ENCODE measurements at regions not wholly inside any gene's neighbourhood (a gene's known extent, or its start where the extent isn't known, plus 50 kb on each side); places are given as distances from the start of the nearest gene placed in this dataset.
"Not testable (repeated sequence)": the region's sequence is repeated elsewhere in the genome, so short reads cannot be mapped to it uniquely, and the experiment has no call there.

DNA sequence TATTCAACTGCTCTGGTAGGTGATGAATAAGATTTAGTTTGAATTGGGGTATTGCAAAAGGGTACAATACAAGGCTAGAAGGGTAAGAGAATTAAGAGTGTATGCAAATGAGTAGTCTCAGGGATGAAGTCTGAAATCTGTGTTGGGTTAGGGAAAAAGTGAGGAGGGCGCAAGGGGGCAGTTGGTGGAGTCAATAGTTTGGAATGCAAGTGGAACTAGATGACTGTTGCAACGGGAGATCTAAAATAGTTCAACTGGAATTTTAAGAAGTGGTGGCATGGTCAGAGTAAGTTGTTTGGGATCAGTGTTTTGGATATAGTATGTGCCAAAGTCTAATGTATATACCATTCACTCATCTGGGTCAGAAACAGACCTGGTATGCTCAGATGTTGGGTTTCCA is 329.6 kb downstream of the GJA1 start:
- DNase-seq (ENCODE audit: low spot score), result no peak

DNA sequence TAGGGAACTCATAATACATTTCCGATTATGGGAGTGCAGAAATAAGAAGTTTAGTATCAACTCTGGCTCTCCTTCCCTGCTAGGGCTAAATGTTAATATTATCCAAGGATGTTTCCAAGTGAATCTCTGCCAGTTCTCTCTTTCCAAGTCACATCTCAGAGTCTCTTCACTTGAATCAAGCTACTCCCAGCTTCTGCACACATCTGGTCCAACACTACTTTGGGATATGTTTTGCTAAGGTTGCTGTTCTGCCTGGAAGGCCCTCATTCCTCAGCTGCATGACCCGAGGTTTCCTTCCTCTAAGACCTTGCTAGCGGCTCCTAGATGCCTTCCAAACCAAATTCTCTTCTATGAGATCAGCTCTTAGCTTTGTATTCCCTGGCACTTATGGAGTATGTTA is 331.8 kb downstream of the GJA1 start:
- no peak for DNase-seq (ENCODE audit: low spot score)

- DNase-seq (ENCODE audit: low spot score), result no peak
These were observed 335.5 kb downstream of the GJA1 start for GRCh38 chr6:121770943-121771342.

DNA sequence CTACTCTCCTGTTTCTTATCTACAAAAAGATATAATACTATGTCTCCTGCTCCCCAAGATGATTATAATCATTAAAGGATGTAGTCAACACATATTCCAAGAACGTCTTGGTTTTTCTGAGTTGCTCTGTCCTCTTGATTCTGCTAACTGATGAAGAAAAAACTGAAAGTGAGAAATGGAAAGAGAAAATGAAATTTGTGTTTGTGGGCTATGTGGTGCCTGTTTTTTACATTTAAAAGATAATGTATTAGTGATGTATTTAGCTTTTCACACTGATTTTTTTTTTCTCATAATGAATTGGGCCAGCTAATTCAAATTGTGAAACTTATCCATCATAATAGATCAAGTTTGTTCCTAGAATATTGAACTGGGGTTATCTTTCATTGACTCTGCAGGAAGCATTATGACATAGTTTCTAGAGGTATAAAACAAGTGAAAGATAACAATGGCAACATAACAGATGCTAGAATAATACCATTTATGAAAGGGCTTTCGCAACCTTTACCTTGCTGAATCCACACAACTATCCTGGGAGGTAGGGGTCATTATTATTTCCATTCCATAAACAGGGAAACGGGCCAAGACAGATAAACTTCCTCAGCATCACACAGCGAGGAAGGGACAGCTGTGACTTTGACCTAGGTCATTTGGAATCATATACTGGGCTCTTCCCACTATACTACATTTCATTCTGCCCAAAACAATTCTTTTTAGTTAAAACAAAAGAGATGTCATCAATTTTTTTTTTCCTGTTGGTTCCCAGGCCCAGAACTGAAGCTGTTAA is 336.7 kb downstream of the GJA1 start:
- no peak for DNase-seq (ENCODE audit: low spot score)

DNA sequence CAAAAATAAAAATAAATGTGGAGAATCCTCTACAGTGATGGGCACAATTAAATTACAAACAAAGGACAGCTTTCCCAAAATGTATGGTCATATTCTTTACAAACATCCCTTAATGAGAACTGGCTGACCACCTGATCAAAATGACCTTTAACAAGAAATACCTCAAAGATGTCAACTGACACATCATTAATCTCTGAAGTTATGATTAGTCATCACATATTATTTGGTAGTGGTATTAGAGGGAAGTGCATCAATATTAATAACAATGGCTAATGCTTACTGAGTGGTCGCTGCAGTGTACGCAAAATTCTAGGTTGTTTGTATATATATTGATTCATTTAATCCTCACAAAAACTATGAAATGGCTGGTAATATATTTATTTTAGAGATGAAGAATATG is 340.6 kb downstream of the GJA1 start:
- no peak for DNase-seq (ENCODE audit: low spot score)

DNA sequence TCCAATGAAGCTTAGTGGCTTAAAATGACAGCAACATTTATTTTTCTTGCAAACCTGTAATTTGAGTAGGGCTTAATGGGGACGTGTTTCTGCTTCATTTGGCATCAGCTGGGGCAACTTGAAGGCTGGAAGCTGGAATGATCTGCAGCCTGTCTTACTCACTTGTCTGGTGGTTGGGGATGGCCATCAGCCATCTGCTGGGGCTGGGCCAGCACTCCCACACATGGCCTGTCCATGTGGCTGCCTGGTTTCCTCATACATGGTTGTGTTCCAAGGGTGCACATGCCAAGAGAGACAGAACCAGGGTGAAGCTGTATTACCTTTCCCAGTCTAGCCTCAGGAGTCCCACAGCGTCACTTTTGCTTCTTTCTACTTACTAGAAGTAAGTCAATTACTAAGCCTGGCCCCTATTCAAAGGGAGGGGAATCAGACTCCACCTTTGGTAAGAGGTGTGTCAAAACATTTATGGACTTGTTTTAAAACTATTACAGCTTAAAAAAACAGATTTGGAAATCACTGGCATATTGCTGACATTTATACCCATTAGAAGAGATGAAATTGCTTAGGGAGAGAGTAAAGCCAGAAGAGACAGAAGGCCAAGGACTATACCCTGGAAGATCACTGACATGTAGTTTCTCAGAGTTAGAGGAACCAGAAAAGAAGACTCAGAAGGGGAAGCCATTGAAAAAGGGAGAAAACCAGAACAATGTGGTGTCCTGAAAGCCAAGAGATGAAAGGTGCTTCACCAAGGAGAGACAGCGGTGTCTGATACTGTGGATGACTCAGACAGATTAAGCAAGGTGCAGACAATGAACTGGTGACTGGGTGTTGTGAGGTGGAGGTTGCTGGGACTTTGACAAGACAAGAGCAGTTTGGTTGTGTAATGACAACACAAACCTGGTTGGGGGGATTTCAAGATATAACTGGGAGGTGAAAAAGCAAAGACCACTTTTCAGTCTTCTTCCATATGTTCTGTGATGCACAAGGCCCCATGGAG is 345.2 kb downstream of the GJA1 start:
- DNase-seq (ENCODE audit: low spot score), result no peak

DNA sequence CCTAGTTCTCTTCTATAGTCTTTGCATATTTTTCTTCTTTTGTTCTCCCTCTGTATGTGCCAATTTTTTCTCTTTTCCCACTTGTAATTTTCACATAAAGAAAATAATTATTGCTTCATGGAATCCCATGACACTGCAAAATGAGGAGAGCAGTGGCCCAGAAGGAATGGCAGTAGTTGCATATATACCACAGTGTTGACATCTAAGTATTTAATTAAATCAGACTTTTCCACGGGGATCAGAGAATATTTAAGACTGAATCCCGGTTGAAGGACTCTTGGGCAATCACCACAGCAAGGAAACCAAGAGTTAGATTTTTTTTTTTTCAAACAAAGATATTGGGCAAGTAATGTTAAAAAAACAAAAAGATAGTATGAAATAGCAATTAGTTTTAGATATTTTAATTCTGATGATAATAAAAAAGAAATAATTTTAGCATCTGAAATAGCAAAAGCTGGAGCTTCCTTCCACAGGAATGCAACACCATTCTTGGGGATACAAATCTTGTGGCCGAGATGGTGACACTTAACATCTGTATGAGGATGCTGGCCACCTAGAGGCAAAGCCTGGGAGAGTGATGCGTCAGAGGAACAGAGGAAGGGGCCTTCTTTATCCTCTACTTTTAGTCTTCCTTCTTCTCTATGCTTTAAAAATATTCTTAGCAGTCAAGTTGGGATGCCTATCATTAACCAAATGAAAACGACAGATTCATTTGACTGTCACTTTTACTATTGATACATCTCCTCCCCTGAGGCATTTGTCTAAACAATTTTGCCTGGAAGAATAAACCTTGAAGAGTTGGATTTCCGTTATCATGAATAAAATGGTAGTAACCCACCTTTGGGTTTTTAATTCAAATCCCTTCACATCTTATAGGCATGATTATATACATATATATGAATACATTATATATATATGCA is 356.2 kb downstream of the GJA1 start:
- no peak for DNase-seq (ENCODE audit: low spot score)

DNA sequence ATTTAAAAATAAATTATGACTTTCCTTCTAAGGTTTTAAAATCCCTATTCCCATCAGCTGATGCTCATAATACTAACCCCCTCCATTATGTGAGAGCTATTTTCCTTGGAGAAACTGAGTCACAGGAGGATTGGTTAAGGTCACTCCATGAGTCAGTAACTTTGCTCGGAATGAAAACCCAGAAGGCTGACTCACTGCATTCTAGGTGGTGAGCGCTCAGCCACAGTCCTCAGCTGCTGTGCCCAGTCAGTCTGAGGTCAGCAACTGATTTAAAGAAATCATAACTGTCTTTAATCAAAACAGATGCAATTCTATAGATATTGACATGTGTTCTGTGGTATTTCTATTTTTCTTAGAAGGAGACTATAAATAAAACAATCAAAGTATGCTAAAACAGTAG is 359.2 kb downstream of the GJA1 start:
- no peak for DNase-seq (ENCODE audit: low spot score)

- not testable (repeated sequence) for DNase-seq (ENCODE audit: low spot score)
These were observed 362.2 kb downstream of the GJA1 start for GRCh38 chr6:121797598-121797997.

GRCh38 chr6:121798126-121798525 is 362.7 kb downstream of the GJA1 start:
- DNase-seq (ENCODE audit: low spot score), result not testable (repeated sequence)

- no peak for DNase-seq (ENCODE audit: low spot score)
These were observed 364.1 kb downstream of the GJA1 start for GRCh38 chr6:121799574-121799973.

DNA sequence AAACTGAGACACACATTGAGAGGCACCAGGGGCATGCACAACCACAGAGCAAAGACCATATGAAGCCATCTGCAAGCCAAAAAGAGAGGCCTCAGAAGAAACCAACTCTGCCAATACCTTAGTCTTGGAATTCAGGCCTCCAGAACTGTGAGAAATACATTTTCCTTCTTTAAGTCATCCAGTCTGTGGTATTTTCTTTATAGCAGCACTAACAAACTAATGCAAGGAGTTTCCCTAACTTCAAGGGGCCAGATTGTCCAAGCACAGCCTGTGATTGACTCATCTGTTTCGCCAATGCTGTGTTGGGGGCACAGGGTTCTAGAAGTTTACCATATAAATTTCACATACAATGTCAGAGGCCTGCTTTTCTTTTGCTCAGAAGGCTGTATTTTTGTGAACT is 364.6 kb downstream of the GJA1 start:
- no peak for DNase-seq (ENCODE audit: low spot score)

GRCh38 chr6:121806116-121806515 is 370.7 kb downstream of the GJA1 start:
- DNase-seq (ENCODE audit: low spot score), result no peak

- no peak for DNase-seq (ENCODE audit: low spot score)
These were observed 373.8 kb downstream of the GJA1 start for GRCh38 chr6:121809211-121809610.

DNA sequence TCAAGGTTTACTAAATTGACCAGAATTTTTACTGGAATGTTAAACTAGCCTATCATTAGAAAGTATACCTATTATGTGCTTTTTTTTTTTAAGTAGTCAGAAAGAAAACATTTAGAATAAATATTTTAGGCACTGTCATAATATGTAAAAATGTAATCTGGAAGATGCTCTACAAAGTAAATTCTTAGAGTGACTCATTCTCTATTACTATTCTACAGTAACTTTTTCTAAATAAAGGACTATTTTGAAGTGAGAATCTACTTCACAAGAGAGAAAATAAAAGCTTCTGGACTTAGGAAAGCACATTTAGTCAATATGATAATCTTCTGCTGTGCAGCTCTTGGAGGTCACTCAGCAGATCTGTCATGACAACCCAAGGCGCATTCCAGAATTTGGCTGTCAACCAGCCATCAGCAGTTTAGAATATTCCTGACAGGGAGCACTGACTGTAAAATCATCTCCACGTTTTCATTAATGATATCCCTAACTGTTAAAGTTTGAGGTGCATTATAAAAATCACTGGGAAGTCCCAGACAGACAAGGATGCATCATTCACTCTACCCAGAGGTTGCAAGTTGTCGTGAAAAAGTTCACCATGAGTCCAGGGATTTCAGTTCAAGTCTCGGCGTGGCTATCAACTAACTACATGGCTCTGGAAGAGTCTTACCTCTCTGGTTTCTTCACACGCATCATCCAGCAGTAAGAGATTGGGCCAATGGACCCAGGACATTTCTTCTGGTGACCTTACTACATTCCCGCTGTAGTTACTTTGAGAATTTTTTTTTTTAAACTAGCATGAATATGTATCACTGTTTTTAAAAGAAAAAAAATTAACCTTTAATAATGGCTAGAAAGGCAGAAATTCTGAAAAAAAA is 374.9 kb downstream of the GJA1 start:
- DNase-seq (ENCODE audit: low spot score), result no peak

DNA sequence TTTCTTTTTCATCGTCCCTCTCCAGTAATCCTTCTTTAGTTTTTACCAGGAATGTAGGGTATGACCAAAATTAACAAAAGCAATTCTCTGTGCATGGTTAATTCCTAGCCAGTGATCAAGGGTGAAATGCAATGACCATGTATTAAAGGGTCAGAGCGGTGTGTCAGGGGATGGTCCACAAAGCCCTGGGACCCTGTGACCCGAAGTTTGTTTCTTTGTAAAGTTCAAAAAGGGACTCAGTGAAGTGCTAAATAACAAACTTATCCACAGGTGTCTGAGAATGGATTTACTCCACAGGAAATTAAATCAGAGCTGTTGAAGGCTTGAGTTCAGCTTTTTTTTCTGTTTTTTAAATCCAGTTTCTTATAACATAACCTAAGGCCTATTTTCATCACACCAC is 375.7 kb downstream of the GJA1 start:
- no peak for DNase-seq (ENCODE audit: low spot score)

DNA sequence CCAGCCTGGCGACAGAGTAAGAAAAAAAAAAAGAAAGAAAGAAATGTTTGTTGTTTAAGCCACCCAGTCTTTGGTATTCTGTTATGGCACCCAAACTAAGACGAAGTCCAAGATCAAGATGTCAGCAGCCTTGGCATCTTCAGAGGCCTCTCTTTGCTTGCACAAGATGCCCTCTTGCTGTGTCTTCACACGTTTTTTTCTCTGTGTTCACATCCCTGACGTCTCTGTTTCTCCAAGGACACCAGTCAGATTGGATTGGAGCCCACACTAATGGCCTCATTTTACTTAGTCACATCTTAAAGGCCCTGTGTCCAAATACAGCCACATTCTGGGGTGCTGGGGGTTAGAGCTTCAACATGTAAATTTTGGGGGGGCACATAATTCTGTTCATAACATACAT is 380.9 kb downstream of the GJA1 start:
- no peak for DNase-seq (ENCODE audit: low spot score)

- DNase-seq (ENCODE audit: low spot score), result no peak
These were observed 381.6 kb downstream of the GJA1 start for GRCh38 chr6:121816906-121817540.

GRCh38 chr6:121823437-121823851 is 388.0 kb downstream of the GJA1 start:
- DNase-seq (ENCODE audit: low spot score), result no peak

DNA sequence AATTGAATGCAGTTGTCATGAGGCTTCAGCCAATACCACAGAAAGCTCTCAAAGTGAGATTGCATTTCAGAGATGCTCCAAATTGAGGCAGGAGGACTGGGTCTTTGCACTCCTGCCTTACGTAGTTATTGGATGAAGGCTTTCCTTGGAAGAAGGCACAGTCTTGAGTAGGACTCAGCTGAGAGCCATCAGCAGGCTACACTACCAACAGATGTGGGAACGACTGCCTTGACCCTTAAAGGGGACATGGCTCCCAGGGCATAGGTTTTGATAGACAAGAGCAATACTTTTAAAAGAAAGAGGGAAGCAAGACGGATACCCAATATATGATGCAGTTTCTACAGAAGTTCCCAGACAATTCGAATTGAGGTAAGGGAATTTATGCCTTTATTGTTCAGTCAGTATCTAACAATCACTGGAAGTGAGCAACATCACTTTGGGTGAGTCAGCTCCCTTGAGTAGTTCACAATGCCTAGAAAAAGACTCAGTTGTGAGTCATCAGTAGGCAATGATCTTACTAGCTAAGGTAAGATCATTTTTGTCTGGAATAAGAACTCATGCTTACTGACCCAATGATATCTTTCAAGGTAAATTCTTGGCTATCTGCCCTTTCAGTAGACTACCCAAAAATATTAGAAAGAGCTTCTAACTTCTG is 390.8 kb downstream of the GJA1 start:
- no peak for DNase-seq (ENCODE audit: low spot score)
